ENCODE measurements at regions not wholly inside any gene's neighbourhood (a gene's known extent, or its start where the extent isn't known, plus 50 kb on each side); places are given as distances from the start of the nearest gene placed in this dataset.

DNA sequence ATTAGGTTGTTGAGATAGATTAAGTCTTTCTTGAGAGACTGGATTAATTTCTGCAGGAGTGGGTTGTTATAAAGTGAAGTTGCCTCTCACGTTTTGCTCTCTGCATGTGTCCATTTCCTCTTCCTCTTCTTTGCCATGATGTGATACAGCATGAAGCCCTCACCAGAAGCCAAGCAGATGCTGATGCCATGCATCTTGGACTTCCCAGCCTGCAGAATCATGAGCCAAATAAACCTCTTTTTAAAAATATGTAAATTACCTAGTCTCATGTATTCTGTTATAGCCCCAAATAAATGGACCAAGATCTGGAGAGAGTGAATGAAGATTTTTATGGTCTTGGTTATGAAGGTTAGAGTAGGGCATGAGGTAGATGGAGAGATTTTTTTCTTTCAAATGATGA, 111.6 kb upstream of the MAN1A1 start (continued):
- TF ChIP-seq, protein P1, sequence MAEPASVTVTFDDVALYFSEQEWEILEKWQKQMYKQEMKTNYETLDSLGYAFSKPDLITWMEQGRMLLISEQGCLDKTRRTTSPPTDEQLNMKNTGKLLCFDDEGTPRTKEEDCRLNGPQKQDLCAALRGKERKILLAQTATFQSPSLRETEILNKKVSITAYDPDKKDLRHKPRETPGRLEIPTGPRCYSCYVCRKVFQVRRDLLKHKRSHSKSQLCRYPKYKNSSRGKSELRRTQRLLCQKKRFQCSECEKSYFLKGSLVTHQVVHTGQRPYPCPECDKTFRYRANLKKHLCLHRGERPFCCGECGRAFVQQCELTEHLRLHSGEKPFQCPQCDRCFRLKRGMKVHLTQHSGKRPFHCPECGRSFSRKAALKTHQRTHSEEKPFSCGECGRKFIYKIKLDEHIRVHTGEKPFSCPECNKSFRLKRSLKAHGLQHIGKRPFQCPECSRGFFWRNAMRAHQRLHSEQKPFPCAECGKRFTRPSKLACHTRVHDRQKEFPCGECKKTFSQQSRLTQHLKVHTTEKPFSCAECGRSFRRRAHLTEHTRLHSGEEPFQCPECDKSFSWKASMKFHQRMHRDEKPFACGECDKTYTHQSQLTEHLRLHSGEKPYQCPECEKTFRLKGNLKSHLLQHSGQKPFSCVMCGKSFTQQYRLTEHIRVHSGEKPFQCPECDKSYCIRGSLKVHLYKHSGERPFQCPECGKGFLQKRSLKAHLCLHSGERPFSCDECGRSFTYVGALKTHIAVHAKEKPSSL (CRISPR knock-in tag; conservative IDR thresholded peaks at IDR 0.05): no peak
- TF ChIP-seq SOX15 (CRISPR knock-in tag; IDR thresholded peaks at IDR 0.05) (no peak), SMAD3 (CRISPR knock-in tag; IDR thresholded peaks at IDR 0.05; ENCODE audit: borderline replicate concordance) (no peak), CREM (CRISPR knock-in tag; IDR thresholded peaks at IDR 0.05) (no peak)

DNA sequence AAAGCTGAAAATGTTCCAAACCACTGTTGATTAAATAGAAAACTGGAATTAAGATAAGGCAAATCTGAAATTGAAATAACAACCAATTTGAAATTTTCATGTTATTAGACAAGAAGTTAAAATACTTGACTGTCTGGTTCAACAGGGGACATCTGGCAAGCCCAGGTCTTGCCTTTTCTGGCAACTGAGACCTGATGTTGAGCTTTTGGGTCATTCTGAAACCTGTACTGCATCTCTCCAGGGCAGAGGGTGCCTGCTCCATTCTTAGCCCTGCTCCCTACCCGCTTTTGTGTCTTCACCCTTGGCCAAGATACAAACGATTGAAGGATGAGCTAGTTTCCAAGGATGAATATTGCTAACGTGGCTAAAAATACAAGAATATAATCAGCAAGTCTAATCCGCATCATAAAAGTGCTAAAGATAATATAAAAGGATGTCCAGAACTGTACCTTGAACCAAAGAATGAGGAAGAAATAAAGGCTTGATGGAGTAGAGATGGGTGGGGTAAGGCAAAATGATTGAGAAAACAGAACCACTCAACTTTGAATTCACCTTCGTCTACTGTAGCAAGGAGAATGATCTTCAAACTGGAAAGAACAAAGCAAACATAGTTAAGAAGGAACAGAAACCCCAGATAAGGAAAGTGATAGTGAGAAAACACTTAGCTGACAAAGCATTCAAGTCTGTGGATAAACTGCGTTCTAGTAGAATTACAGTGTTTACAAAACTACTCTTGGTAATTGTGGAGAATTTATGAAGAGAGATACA, 109.8 kb upstream of the MAN1A1 start:
- Mint-ChIP-seq H3K4me1 (no peaks in the 10 kb centered on the region), H3K4me3 (no peak overlapping the region), H3K27ac (no peak overlapping the region), H3K27me3 (ENCODE audit: low read depth) (no peaks in the 10 kb centered on the region), H3K36me3 (0 out of 2 replicates have a peak, but pooled peaks cover 2% of the 10 kb centered on the region), H3K9me3 (peaks cover 15% of the 10 kb centered on the region)
- ChIA-PET CTCF (no interaction called here), POLR2A (no interaction called here)
- no peak for TF ChIP-seq PRRX2 (CRISPR knock-in tag; IDR thresholded peaks at IDR 0.05)
- DNase-seq (ENCODE audit: low spot score): no peak
- no peak for ATAC-seq

DNA sequence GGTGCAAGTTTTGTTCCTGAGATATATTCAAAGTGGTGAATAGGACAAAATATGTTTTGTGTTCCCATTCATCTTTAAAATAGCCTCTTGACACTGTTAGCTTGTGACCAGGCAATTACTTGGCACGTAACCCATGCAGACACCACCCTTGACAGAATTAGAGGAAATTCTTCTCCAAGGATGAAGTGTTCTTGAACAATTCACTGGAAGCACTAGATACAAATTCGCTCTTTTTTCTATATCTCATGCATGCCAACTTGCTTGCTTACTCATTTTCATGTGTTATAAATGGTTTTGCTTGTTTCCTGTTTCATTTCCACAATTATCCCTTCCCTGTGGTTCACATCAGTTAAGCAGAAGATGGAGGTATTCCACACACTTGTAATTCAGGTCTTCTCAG, 105.2 kb upstream of the MAN1A1 start:
- Mint-ChIP-seq H3K27ac (no peak overlapping the region), H3K4me3 (no peak overlapping the region), H3K27me3 (ENCODE audit: low read depth) (no peaks in the 10 kb centered on the region), H3K36me3 (no peaks in the 10 kb centered on the region), H3K9me3 (peaks cover 3% of the 10 kb centered on the region; the same call in 1 of the 2 replicates), H3K4me1 (peaks cover 20% of the 10 kb centered on the region)
- ATAC-seq (no peak), DNase-seq (ENCODE audit: low spot score) (no peak)
- TF ChIP-seq FOXP1 (CRISPR knock-in tag; IDR thresholded peaks at IDR 0.05; ENCODE audit: borderline replicate concordance): no peak
- TF ChIP-seq, protein P2, sequence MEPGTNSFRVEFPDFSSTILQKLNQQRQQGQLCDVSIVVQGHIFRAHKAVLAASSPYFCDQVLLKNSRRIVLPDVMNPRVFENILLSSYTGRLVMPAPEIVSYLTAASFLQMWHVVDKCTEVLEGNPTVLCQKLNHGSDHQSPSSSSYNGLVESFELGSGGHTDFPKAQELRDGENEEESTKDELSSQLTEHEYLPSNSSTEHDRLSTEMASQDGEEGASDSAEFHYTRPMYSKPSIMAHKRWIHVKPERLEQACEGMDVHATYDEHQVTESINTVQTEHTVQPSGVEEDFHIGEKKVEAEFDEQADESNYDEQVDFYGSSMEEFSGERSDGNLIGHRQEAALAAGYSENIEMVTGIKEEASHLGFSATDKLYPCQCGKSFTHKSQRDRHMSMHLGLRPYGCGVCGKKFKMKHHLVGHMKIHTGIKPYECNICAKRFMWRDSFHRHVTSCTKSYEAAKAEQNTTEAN (CRISPR knock-in tag; IDR thresholded peaks at IDR 0.05): no peak
- TF ChIP-seq, protein P3, sequence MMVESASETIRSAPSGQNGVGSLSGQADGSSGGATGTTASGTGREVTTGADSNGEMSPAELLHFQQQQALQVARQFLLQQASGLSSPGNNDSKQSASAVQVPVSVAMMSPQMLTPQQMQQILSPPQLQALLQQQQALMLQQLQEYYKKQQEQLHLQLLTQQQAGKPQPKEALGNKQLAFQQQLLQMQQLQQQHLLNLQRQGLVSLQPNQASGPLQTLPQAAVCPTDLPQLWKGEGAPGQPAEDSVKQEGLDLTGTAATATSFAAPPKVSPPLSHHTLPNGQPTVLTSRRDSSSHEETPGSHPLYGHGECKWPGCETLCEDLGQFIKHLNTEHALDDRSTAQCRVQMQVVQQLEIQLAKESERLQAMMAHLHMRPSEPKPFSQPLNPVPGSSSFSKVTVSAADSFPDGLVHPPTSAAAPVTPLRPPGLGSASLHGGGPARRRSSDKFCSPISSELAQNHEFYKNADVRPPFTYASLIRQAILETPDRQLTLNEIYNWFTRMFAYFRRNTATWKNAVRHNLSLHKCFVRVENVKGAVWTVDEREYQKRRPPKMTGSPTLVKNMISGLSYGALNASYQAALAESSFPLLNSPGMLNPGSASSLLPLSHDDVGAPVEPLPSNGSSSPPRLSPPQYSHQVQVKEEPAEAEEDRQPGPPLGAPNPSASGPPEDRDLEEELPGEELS (CRISPR knock-in tag; IDR thresholded peaks at IDR 0.05): no peak
- TF ChIP-seq, protein P4, sequence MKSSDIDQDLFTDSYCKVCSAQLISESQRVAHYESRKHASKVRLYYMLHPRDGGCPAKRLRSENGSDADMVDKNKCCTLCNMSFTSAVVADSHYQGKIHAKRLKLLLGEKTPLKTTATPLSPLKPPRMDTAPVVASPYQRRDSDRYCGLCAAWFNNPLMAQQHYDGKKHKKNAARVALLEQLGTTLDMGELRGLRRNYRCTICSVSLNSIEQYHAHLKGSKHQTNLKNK (CRISPR knock-in tag; IDR thresholded peaks at IDR 0.05): no peak
- TF ChIP-seq, protein P5, sequence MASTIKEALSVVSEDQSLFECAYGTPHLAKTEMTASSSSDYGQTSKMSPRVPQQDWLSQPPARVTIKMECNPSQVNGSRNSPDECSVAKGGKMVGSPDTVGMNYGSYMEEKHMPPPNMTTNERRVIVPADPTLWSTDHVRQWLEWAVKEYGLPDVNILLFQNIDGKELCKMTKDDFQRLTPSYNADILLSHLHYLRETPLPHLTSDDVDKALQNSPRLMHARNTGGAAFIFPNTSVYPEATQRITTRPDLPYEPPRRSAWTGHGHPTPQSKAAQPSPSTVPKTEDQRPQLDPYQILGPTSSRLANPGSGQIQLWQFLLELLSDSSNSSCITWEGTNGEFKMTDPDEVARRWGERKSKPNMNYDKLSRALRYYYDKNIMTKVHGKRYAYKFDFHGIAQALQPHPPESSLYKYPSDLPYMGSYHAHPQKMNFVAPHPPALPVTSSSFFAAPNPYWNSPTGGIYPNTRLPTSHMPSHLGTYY (CRISPR knock-in tag; IDR thresholded peaks at IDR 0.05): no peak
- ChIA-PET CTCF (no interaction called here), POLR2A (no interaction called here)
